HL-60 (cell line): ENCODE measurements at regions not wholly inside any gene's neighbourhood (a gene's known extent, or its start where the extent isn't known, plus 50 kb on each side); places are given as distances from the start of the nearest gene placed in this dataset.

Experiments used
- DNase-seq, 2 experiments: peaks; one replicate each; pipeline ENCODE4 v3.0.0-alpha.2; 2010 to 2020; ENCODE audit warnings: low read depth in 1 of 2, low spot score in 1 of 2
- H3K27ac ChIP-seq: fragments of 250-450 bp; sonication (Bioruptor Pico); replicated peaks from 2 replicates; pipeline ENCODE4 v1.5.1; 2020; ENCODE audit warnings: mild to moderate bottlenecking, moderate library complexity
- H3K27me3 ChIP-seq: fragments of 250-450 bp; sonication (Bioruptor Pico); 2 replicates; pipeline ENCODE4 v1.5.1; 2021; ENCODE audit warnings: mild to moderate bottlenecking, moderate library complexity; ENCODE audit not compliant: insufficient read depth, poor library complexity, severe bottlenecking
- H3K4me3 ChIP-seq: replicated peaks from 2 replicates; pipeline ENCODE4 v1.5.1; 2011; ENCODE audit warnings: mild to moderate bottlenecking, control low read depth, low read length; ENCODE audit not compliant: insufficient read depth
- GABPA ChIP-seq: IDR thresholded peaks from 2 replicates; pipeline ENCODE4 v1.6.1; 2012; ENCODE audit warnings: low read depth
- POLR2AphosphoS5 ChIP-seq: IDR thresholded peaks from 2 replicates; pipeline ENCODE4 v1.6.1; 2012; ENCODE audit warnings: low read depth
- SPI1 ChIP-seq: IDR thresholded peaks from 2 replicates; pipeline ENCODE4 v1.6.1; 2012; ENCODE audit warnings: low read depth, mild to moderate bottlenecking, borderline replicate concordance
- TF ChIP-seq, protein P1 (sequence below): IDR thresholded peaks from one replicate; pipeline ENCODE4 v1.5.1; 2011; ENCODE audit warnings: low read length, control low read depth, inconsistent platforms; ENCODE audit not compliant: insufficient read depth
- TF ChIP-seq, protein P2 (sequence below): IDR thresholded peaks from 2 replicates; pipeline ENCODE4 v1.6.1; 2012; ENCODE audit warnings: low read depth; ENCODE audit not compliant: insufficient replicate concordance

DNA sequence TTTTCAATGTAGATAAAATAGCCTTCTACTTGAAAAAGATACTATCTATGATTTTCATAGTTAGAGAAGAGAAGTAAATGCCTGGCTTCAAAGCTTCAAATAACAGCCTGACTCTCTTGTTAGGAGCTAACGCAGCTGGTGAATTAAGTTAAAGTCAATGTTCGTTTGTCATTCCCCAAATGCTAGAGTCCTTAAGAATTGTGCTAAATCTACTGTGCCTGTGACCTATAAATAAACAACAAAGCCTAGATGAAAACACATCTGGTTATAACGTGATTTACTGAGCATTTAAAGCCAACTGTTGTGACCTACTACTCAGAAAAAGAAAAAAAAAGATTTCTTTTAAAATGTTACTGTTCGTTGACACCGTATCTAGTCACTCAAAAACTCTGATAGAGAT is 134.7 kb downstream of the POLR1F start:
- no peak for DNase-seq
- Histone ChIP-seq H3K27me3 (no peaks in the 10 kb centered on the region), H3K27ac (no peak overlapping the region), H3K4me3 (no peak overlapping the region)
- TF ChIP-seq SPI1, result no peak
- TF ChIP-seq GABPA, result no peak
- TF ChIP-seq POLR2AphosphoS5, result no peak
- TF ChIP-seq, protein P1, sequence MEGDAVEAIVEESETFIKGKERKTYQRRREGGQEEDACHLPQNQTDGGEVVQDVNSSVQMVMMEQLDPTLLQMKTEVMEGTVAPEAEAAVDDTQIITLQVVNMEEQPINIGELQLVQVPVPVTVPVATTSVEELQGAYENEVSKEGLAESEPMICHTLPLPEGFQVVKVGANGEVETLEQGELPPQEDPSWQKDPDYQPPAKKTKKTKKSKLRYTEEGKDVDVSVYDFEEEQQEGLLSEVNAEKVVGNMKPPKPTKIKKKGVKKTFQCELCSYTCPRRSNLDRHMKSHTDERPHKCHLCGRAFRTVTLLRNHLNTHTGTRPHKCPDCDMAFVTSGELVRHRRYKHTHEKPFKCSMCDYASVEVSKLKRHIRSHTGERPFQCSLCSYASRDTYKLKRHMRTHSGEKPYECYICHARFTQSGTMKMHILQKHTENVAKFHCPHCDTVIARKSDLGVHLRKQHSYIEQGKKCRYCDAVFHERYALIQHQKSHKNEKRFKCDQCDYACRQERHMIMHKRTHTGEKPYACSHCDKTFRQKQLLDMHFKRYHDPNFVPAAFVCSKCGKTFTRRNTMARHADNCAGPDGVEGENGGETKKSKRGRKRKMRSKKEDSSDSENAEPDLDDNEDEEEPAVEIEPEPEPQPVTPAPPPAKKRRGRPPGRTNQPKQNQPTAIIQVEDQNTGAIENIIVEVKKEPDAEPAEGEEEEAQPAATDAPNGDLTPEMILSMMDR, result no peak
- TF ChIP-seq, protein P2, sequence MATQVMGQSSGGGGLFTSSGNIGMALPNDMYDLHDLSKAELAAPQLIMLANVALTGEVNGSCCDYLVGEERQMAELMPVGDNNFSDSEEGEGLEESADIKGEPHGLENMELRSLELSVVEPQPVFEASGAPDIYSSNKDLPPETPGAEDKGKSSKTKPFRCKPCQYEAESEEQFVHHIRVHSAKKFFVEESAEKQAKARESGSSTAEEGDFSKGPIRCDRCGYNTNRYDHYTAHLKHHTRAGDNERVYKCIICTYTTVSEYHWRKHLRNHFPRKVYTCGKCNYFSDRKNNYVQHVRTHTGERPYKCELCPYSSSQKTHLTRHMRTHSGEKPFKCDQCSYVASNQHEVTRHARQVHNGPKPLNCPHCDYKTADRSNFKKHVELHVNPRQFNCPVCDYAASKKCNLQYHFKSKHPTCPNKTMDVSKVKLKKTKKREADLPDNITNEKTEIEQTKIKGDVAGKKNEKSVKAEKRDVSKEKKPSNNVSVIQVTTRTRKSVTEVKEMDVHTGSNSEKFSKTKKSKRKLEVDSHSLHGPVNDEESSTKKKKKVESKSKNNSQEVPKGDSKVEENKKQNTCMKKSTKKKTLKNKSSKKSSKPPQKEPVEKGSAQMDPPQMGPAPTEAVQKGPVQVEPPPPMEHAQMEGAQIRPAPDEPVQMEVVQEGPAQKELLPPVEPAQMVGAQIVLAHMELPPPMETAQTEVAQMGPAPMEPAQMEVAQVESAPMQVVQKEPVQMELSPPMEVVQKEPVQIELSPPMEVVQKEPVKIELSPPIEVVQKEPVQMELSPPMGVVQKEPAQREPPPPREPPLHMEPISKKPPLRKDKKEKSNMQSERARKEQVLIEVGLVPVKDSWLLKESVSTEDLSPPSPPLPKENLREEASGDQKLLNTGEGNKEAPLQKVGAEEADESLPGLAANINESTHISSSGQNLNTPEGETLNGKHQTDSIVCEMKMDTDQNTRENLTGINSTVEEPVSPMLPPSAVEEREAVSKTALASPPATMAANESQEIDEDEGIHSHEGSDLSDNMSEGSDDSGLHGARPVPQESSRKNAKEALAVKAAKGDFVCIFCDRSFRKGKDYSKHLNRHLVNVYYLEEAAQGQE, result no peak

DNA sequence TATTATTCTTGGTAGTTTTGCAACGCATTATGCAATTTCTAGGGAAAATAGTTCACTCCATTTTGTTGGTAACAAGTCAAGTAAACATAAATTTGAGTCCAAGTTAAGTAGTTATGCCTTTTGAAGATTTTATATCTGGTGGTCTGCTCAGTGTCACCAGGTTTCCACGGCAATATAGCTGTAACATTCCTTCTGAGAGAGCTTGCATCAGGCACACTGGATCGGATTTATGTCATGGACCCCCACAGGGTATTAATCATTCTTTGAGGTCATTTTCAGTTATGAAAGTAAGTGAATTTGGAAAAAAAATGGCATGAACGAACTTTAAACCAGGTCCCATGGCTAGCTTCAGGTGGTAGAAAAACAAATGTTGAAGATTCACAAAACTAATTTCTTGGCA is 136.3 kb downstream of the POLR1F start:
- H3K27me3 ChIP-seq, result no peaks in the 10 kb centered on the region
- no peak overlapping the region for H3K4me3 ChIP-seq
- TF ChIP-seq GABPA (no peak), POLR2AphosphoS5 (no peak), SPI1 (no peak)
- TF ChIP-seq, protein P1, result no peak
- TF ChIP-seq, protein P2, result no peak
- no peak for DNase-seq
- H3K27ac ChIP-seq, result no peak overlapping the region

DNA sequence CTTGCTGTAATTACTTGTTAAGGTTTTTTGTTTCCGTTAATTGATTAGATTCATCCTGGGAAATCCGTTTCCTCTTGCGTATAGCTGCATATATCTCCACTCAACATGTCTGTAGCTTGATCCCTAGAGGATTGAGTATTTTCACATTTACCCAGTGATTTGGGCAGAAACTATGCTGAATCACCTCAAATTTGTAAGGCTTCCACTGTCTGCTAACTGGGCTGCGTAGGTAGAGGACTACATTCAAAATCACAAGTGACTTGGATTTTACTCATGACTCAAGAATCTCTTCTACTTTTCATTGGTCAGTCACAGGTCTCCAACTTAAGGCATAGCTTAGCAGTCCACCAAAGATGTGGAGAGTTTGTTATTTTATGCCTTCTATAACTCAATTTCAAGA is 141.8 kb downstream of the POLR1F start:
- Histone ChIP-seq H3K4me3 (no peak overlapping the region), H3K27me3 (no peaks in the 10 kb centered on the region), H3K27ac (no peak overlapping the region)
- DNase-seq, result no peak
- TF ChIP-seq SPI1, result no peak
- TF ChIP-seq, protein P1, result no peak

DNA sequence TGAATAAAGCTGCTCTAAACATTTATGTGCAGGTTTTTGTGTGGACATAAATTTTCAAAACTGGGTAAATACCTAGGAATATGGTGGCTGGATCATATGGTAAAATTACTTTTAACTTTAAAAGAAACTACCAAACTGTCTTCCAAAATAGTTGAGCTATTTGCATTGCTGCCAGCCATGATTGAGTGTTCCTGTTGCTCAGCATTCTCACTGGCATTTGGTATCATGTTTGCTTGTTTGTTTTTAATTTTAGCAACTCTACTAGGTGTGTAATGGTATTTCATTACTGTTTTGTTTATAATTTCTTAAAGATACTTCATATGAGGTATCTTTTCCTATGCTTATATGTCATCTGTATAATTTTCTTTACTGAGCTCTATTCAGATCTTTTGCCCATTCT is 143.2 kb downstream of the POLR1F start:
- no peak for DNase-seq
- TF ChIP-seq POLR2AphosphoS5, result no peak
- no peak for TF ChIP-seq GABPA
- no peak for TF ChIP-seq SPI1
- TF ChIP-seq, protein P1, result no peak
- TF ChIP-seq, protein P2, result no peak
- Histone ChIP-seq H3K27ac (no peak overlapping the region), H3K27me3 (no peaks in the 10 kb centered on the region), H3K4me3 (no peak overlapping the region)
